ENCODE measurements at regions not wholly inside any gene's neighbourhood (a gene's known extent, or its start where the extent isn't known, plus 50 kb on each side); places are given as distances from the start of the nearest gene placed in this dataset.

- Histone ChIP-seq H3K4me3 (replicated peaks in 1 of 4; ENCODE audit: control extremely low read depth in 1 of 4, insufficient read depth in 1 of 4, low read depth in 3 of 4, low read length in 4 of 4) (no peak overlapping the region), H3K4me1 (ENCODE audit: control insufficient read depth, extremely low read depth, insufficient read depth, low read length) (no peaks in the 10 kb centered on the region), H3K27ac (ENCODE audit: insufficient read depth, low read length) (no peak overlapping the region)
Observed at GRCh38 chr5:51977014-51977413, 593.8 kb downstream of the ISL1 start.

GRCh38 chr5:51983161-51983560 is 599.9 kb downstream of the ISL1 start:
- no peak overlapping the region for H3K4me2 ChIP-seq (ENCODE audit: extremely low read depth, insufficient read depth, low read length)
- no peaks in the 10 kb centered on the region for H3K27me3 ChIP-seq (ENCODE audit: control insufficient read depth, insufficient read depth, low read length)
- H3K79me2 ChIP-seq (ENCODE audit: control insufficient read depth, insufficient read depth, low read length): no peaks in the 10 kb centered on the region
- TF ChIP-seq CTCF (conservative IDR thresholded peaks at IDR 0.05 in 1 of 2, IDR thresholded peaks at IDR 0.05 in 1 of 2; ENCODE audit: low read depth in 1 of 2, low read length in 2 of 2) (no peak), EZH2 (IDR thresholded peaks at IDR 0.05; ENCODE audit: low read length, missing control alignments) (no peak)
- no peak overlapping the region for H3K9ac ChIP-seq (ENCODE audit: insufficient read depth, low read length)
- no peak overlapping the region for H3K4me3 ChIP-seq (replicated peaks in 1 of 4; ENCODE audit: control extremely low read depth in 1 of 4, insufficient read depth in 1 of 4, low read depth in 3 of 4, low read length in 4 of 4)
- no peak overlapping the region for H3K27ac ChIP-seq (ENCODE audit: insufficient read depth, low read length)
- H3K9me3 ChIP-seq (ENCODE audit: control insufficient read depth, insufficient read depth, low read depth, low read length): no peaks in the 10 kb centered on the region
- no peak overlapping the region for H2AFZ ChIP-seq (ENCODE audit: low read length)
- no peak for DNase-seq (ENCODE audit: low read depth in 2 of 2)
- H3K36me3 ChIP-seq (ENCODE audit: control insufficient read depth, insufficient read depth, low read length): no peaks in the 10 kb centered on the region
- H3K4me1 ChIP-seq (ENCODE audit: control insufficient read depth, extremely low read depth, insufficient read depth, low read length): no peaks in the 10 kb centered on the region
- no peaks in the 10 kb centered on the region for H4K20me1 ChIP-seq (ENCODE audit: control insufficient read depth, extremely low read depth, insufficient read depth, low read length)

More at GRCh38 chr5:51977014-51977413, 593.8 kb downstream of the ISL1 start:
- H4K20me1 ChIP-seq (ENCODE audit: control insufficient read depth, extremely low read depth, insufficient read depth, low read length): no peaks in the 10 kb centered on the region
- no peak overlapping the region for H3K4me2 ChIP-seq (ENCODE audit: extremely low read depth, insufficient read depth, low read length)
- no peaks in the 10 kb centered on the region for H3K36me3 ChIP-seq (ENCODE audit: control insufficient read depth, insufficient read depth, low read length)
- no peaks in the 10 kb centered on the region for H3K27me3 ChIP-seq (ENCODE audit: control insufficient read depth, insufficient read depth, low read length)
- DNase-seq (ENCODE audit: low read depth in 2 of 2): no peak
- H2AFZ ChIP-seq (ENCODE audit: low read length): no peak overlapping the region
- H3K9ac ChIP-seq (ENCODE audit: insufficient read depth, low read length): no peak overlapping the region
- H3K9me3 ChIP-seq (ENCODE audit: control insufficient read depth, insufficient read depth, low read depth, low read length): no peaks in the 10 kb centered on the region
- H3K79me2 ChIP-seq (ENCODE audit: control insufficient read depth, insufficient read depth, low read length): no peaks in the 10 kb centered on the region
- TF ChIP-seq EZH2 (IDR thresholded peaks at IDR 0.05; ENCODE audit: low read length, missing control alignments) (no peak), CTCF (conservative IDR thresholded peaks at IDR 0.05 in 1 of 2, IDR thresholded peaks at IDR 0.05 in 1 of 2; ENCODE audit: low read depth in 1 of 2, low read length in 2 of 2) (no peak)

- Histone ChIP-seq H3K9ac (ENCODE audit: insufficient read depth, low read length) (no peak overlapping the region), H2AFZ (ENCODE audit: low read length) (no peak overlapping the region), H4K20me1 (ENCODE audit: control insufficient read depth, extremely low read depth, insufficient read depth, low read length) (no peaks in the 10 kb centered on the region), H3K79me2 (ENCODE audit: control insufficient read depth, insufficient read depth, low read length) (no peaks in the 10 kb centered on the region), H3K4me1 (ENCODE audit: control insufficient read depth, extremely low read depth, insufficient read depth, low read length) (no peaks in the 10 kb centered on the region), H3K9me3 (ENCODE audit: control insufficient read depth, insufficient read depth, low read depth, low read length) (no peaks in the 10 kb centered on the region), H3K4me3 (replicated peaks in 1 of 4; ENCODE audit: control extremely low read depth in 1 of 4, insufficient read depth in 1 of 4, low read depth in 3 of 4, low read length in 4 of 4) (no peak overlapping the region), H3K36me3 (ENCODE audit: control insufficient read depth, insufficient read depth, low read length) (no peaks in the 10 kb centered on the region), H3K27me3 (ENCODE audit: control insufficient read depth, insufficient read depth, low read length) (no peaks in the 10 kb centered on the region), H3K4me2 (ENCODE audit: extremely low read depth, insufficient read depth, low read length) (no peak overlapping the region), H3K27ac (ENCODE audit: insufficient read depth, low read length) (no peak overlapping the region)
- TF ChIP-seq CTCF (conservative IDR thresholded peaks at IDR 0.05 in 1 of 2, IDR thresholded peaks at IDR 0.05 in 1 of 2; ENCODE audit: low read depth in 1 of 2, low read length in 2 of 2) (no peak), EZH2 (IDR thresholded peaks at IDR 0.05; ENCODE audit: low read length, missing control alignments) (no peak)
- DNase-seq (ENCODE audit: low read depth in 2 of 2): no peak
Observed at GRCh38 chr5:51986733-51987132, 603.5 kb downstream of the ISL1 start.
